Upper lobe of left lung (tissue), 4 donors: ENCODE measurements at regions not wholly inside any gene's neighbourhood (a gene's known extent, or its start where the extent isn't known, plus 50 kb on each side); places are given as distances from the start of the nearest gene placed in this dataset.

ENCODE experiments used
- POLR2A ChIP-seq, 4 donors: fragments of 450-650 bp; IDR thresholded peaks; one replicate each; pipeline ENCODE4 v1.5.1; 2016 to 2017; ENCODE audit warnings: antibody characterized with exemption in 4 of 4, mild to moderate bottlenecking in 2 of 4
- POLR2AphosphoS5 ChIP-seq, 2 donors: sonication (generic); formaldehyde crosslinking; IDR thresholded peaks; one replicate each; pipeline ENCODE4 v1.5.1; 2017; ENCODE audit warnings: antibody characterized with exemption in 2 of 2

DNA sequence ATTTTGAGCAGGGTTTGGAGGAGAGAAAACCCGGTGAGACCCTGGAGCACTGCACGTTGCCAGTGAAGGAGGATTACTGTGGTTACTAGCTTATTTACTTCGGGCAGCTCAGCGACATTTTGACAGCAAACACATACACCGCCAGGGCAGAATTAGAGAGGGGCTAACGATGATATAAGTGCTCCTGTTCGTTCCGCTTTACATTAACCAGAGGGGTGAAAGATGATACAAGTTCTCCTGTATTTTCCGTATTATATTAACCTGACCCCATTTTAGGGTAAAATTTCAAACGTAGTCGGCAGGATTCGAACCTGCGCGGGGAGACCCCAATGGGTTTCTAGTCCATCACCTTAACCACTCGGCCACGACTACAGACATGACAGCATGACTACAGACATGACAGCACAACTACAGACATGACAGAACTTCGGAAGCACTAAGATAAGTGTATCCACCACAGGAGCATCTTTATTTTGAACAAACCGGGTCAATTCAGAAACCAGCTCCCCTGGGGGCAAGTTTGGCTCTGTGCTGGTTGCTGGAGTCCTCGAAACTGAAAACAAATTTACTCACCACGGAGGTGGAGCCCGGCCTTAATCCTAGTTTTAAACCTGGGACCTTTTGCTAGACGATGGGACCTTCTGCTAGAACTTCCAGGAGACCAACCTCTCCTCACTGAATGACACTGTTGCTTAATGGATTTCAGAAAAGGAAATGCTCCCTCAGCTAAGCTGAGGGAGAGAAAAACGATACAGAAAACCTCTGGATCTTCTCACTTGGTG, 80.4 kb upstream of the ZNF184 start:
- TF ChIP-seq POLR2A (IDR thresholded peaks at IDR 0.05), result no peak
- TF ChIP-seq POLR2AphosphoS5 (IDR thresholded peaks at IDR 0.05), result no peak
